SK-N-SH treated with all-trans-retinoic acid at 6 μM for 48 hours (cell line): ENCODE measurements at regions not wholly inside any gene's neighbourhood (a gene's known extent, or its start where the extent isn't known, plus 50 kb on each side); places are given as distances from the start of the nearest gene placed in this dataset.

ENCODE experiments used
- ATAC-seq: fragments of 200-7000 bp; cut with Tn5 transposase; 3 replicates; pipeline ENCODE4 v1.9.1; 2020; ENCODE audit warnings: mild to moderate bottlenecking, moderate library complexity
- ARNTL ChIP-seq: fragments of 450-650 bp; formaldehyde crosslinking; IDR thresholded peaks from 2 replicates; pipeline ENCODE4 v1.5.0; 2020; ENCODE audit warnings: low read depth, mild to moderate bottlenecking, moderate library complexity, borderline replicate concordance
- BACH2 ChIP-seq: fragments of 250-450 bp; sonication (Bioruptor Pico); IDR thresholded peaks from 2 replicates; pipeline ENCODE4 v1.9.0; 2021; ENCODE audit warnings: mild to moderate bottlenecking, borderline replicate concordance
- CSDC2 ChIP-seq: fragments of 250-450 bp; sonication (Bioruptor Pico); IDR thresholded peaks from 2 replicates; pipeline ENCODE4 v1.5.0; 2020; ENCODE audit warnings: mild to moderate bottlenecking, moderate library complexity
- ESRRG ChIP-seq: fragments of 250-450 bp; sonication (Bioruptor Pico); IDR thresholded peaks from 2 replicates; pipeline ENCODE4 v1.6.1; 2021; ENCODE audit warnings: mild to moderate bottlenecking
- GLIS3 ChIP-seq: fragments of 250-450 bp; sonication (Bioruptor Pico); IDR thresholded peaks from 2 replicates; pipeline ENCODE4 v1.5.0; 2020; ENCODE audit warnings: mild to moderate bottlenecking, moderate library complexity
- ISL1 ChIP-seq: fragments of 250-450 bp; sonication (Bioruptor Pico); IDR thresholded peaks from 2 replicates; pipeline ENCODE4 v2.1.2; 2022; ENCODE audit warnings: mild to moderate bottlenecking, moderate library complexity
- PPARA ChIP-seq: fragments of 250-450 bp; sonication (Bioruptor Pico); IDR thresholded peaks from 2 replicates; pipeline ENCODE4 v1.5.0; 2020; ENCODE audit warnings: mild to moderate bottlenecking, borderline replicate concordance
- RARB ChIP-seq: fragments of 250-450 bp; sonication (Bioruptor Pico); IDR thresholded peaks from 2 replicates; pipeline ENCODE4 v1.8.0; 2021; ENCODE audit warnings: mild to moderate bottlenecking, moderate library complexity
- TCF4 ChIP-seq: fragments of 250-450 bp; sonication (Bioruptor Pico); IDR thresholded peaks from 2 replicates; pipeline ENCODE4 v1.8.0; 2021; ENCODE audit warnings: mild to moderate bottlenecking, moderate library complexity, borderline replicate concordance
- TOX ChIP-seq: fragments of 250-450 bp; sonication (Bioruptor Pico); IDR thresholded peaks from 2 replicates; pipeline ENCODE4 v1.8.0; 2021; ENCODE audit warnings: mild to moderate bottlenecking, moderate library complexity, borderline replicate concordance
- ZC3H10 ChIP-seq: fragments of 250-450 bp; sonication (Bioruptor Pico); IDR thresholded peaks from 2 replicates; pipeline ENCODE4 v1.5.1; 2021; ENCODE audit warnings: mild to moderate bottlenecking, moderate library complexity
- ZFP3 ChIP-seq: fragments of 250-450 bp; sonication (Bioruptor Pico); IDR thresholded peaks from 2 replicates; pipeline ENCODE4 v1.5.0; 2020; ENCODE audit warnings: mild to moderate bottlenecking, moderate library complexity
- ZFP30 ChIP-seq: fragments of 450-650 bp; formaldehyde crosslinking; IDR thresholded peaks from 2 replicates; pipeline ENCODE4 v1.5.0; 2022; ENCODE audit warnings: mild to moderate bottlenecking, moderate library complexity
- ZNF565 ChIP-seq: fragments of 450-650 bp; formaldehyde crosslinking; conservative IDR thresholded peaks from 2 replicates; pipeline ENCODE4 v1.5.0; 2020; ENCODE audit warnings: low read depth, mild to moderate bottlenecking, moderate library complexity
- ZNF70 ChIP-seq: fragments of 450-650 bp; formaldehyde crosslinking; IDR thresholded peaks from 2 replicates; pipeline ENCODE4 v1.5.0; 2020; ENCODE audit warnings: mild to moderate bottlenecking, moderate library complexity
- TF ChIP-seq, protein P1 (sequence below): fragments of 250-450 bp; sonication (Bioruptor Pico); IDR thresholded peaks from 2 replicates; pipeline ENCODE4 v1.8.0; 2021; ENCODE audit warnings: low read depth, mild to moderate bottlenecking, moderate library complexity, borderline replicate concordance
- TF ChIP-seq, protein P2 (sequence below): fragments of 250-450 bp; sonication (Bioruptor Pico); IDR thresholded peaks from 2 replicates; pipeline ENCODE4 v1.8.0; 2020; ENCODE audit warnings: mild to moderate bottlenecking, moderate library complexity, borderline replicate concordance
- TF ChIP-seq, protein P3 (sequence below): fragments of 250-450 bp; sonication (Bioruptor Pico); IDR thresholded peaks from 2 replicates; pipeline ENCODE4 v1.5.1; 2021; ENCODE audit warnings: mild to moderate bottlenecking, moderate library complexity
- TF ChIP-seq, protein P4 (sequence below): fragments of 250-450 bp; sonication (Bioruptor Pico); IDR thresholded peaks from 2 replicates; pipeline ENCODE4 v1.5.1; 2020; ENCODE audit warnings: low read depth, mild to moderate bottlenecking, moderate library complexity
- TF ChIP-seq, protein P5 (sequence below): fragments of 250-450 bp; sonication (Bioruptor Pico); IDR thresholded peaks from 2 replicates; pipeline ENCODE4 v1.5.0; 2020; ENCODE audit warnings: mild to moderate bottlenecking, moderate library complexity

DNA sequence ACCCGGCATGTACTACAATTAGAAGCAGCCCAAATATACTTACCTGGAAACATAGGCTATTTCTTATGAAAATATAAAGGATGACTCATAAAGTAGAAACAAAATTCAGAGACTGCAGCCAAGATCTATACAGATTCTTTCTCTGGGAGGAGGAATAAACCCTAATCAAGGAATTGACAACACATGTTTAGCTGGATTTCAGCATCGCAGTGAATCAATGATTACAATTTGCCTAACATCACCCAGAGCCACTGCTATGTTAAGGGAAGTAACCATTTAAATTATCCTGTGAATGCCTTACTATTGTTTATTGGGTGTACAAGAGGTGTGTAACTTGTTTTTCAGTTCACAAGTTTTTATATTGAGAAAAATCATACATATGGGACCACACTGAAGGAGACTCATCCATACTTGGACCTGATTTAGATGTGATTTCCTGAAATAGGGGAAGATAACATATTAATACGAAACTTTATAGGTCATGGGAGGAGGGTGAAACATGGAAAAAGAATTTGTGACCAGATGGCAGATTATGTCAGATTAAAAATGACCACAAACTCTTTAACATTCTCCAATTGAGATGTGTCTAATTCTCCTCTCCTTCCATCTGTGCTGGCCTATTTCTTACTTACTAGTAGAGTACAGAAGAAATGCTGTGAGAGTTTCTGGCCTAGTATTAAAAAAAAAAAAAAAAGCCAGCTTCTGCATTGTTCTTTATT, 1168.4 kb downstream of the SLITRK1 start (continued):
- TF ChIP-seq, protein P1, sequence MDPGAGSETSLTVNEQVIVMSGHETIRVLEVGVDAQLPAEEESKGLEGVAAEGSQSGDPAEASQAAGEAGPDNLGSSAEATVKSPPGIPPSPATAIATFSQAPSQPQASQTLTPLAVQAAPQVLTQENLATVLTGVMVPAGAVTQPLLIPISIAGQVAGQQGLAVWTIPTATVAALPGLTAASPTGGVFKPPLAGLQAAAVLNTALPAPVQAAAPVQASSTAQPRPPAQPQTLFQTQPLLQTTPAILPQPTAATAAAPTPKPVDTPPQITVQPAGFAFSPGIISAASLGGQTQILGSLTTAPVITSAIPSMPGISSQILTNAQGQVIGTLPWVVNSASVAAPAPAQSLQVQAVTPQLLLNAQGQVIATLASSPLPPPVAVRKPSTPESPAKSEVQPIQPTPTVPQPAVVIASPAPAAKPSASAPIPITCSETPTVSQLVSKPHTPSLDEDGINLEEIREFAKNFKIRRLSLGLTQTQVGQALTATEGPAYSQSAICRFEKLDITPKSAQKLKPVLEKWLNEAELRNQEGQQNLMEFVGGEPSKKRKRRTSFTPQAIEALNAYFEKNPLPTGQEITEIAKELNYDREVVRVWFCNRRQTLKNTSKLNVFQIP (CRISPR knock-in tag) = no peak
- TF ChIP-seq ZFP3 (CRISPR knock-in tag) (no peak), ESRRG (CRISPR knock-in tag) (no peak)

DNA sequence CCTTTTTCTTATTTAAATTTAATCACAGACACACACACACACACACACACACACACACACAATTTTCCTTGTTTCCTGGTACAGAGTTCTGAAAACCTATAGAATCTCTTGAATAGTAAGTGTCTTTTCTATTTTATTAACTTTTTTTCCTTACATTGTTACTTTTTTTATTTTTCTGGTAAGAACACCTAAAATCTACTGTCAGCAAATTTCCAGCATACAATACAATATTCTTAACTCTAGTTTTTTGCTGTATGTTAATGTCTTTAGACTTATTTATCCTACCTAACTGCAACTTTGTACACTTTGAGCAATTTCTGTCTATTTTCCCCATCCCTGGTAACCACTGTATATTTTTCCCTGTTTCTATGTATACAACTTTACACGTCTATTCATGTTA, 1179.8 kb downstream of the SLITRK1 start:
- TF ChIP-seq BACH2 (CRISPR knock-in tag) = no peak
- TF ChIP-seq, protein P1 (CRISPR knock-in tag) = no peak
- no peak for TF ChIP-seq ZFP3 (CRISPR knock-in tag)
- TF ChIP-seq CSDC2 (CRISPR knock-in tag) = no peak
- no peak for TF ChIP-seq ZNF70 (CRISPR knock-in tag)
- TF ChIP-seq TOX = no peak
- TF ChIP-seq, protein P2, sequence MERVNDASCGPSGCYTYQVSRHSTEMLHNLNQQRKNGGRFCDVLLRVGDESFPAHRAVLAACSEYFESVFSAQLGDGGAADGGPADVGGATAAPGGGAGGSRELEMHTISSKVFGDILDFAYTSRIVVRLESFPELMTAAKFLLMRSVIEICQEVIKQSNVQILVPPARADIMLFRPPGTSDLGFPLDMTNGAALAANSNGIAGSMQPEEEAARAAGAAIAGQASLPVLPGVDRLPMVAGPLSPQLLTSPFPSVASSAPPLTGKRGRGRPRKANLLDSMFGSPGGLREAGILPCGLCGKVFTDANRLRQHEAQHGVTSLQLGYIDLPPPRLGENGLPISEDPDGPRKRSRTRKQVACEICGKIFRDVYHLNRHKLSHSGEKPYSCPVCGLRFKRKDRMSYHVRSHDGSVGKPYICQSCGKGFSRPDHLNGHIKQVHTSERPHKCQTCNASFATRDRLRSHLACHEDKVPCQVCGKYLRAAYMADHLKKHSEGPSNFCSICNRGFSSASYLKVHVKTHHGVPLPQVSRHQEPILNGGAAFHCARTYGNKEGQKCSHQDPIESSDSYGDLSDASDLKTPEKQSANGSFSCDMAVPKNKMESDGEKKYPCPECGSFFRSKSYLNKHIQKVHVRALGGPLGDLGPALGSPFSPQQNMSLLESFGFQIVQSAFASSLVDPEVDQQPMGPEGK = no peak
- TF ChIP-seq, protein P3, sequence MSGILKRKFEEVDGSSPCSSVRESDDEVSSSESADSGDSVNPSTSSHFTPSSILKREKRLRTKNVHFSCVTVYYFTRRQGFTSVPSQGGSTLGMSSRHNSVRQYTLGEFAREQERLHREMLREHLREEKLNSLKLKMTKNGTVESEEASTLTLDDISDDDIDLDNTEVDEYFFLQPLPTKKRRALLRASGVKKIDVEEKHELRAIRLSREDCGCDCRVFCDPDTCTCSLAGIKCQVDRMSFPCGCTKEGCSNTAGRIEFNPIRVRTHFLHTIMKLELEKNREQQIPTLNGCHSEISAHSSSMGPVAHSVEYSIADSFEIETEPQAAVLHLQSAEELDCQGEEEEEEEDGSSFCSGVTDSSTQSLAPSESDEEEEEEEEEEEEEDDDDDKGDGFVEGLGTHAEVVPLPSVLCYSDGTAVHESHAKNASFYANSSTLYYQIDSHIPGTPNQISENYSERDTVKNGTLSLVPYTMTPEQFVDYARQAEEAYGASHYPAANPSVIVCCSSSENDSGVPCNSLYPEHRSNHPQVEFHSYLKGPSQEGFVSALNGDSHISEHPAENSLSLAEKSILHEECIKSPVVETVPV (CRISPR knock-in tag) = no peak
- TF ChIP-seq ZFP30 (CRISPR knock-in tag) = no peak
- no peak for TF ChIP-seq ESRRG (CRISPR knock-in tag)
- TF ChIP-seq ISL1 (CRISPR knock-in tag) = no peak
- no peak for TF ChIP-seq TCF4 (CRISPR knock-in tag)
- no peak for TF ChIP-seq GLIS3 (CRISPR knock-in tag)
- TF ChIP-seq, protein P4, sequence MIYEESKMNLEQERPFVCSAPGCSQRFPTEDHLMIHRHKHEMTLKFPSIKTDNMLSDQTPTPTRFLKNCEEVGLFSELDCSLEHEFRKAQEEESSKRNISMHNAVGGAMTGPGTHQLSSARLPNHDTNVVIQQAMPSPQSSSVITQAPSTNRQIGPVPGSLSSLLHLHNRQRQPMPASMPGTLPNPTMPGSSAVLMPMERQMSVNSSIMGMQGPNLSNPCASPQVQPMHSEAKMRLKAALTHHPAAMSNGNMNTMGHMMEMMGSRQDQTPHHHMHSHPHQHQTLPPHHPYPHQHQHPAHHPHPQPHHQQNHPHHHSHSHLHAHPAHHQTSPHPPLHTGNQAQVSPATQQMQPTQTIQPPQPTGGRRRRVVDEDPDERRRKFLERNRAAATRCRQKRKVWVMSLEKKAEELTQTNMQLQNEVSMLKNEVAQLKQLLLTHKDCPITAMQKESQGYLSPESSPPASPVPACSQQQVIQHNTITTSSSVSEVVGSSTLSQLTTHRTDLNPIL (CRISPR knock-in tag) = no peak
- TF ChIP-seq RARB (CRISPR knock-in tag) = no peak
- no peak for TF ChIP-seq ARNTL (CRISPR knock-in tag)
- TF ChIP-seq ZNF565 (CRISPR knock-in tag) = no peak
- no peak for TF ChIP-seq ZC3H10 (CRISPR knock-in tag)
- TF ChIP-seq PPARA (CRISPR knock-in tag) = no peak
- TF ChIP-seq, protein P5, sequence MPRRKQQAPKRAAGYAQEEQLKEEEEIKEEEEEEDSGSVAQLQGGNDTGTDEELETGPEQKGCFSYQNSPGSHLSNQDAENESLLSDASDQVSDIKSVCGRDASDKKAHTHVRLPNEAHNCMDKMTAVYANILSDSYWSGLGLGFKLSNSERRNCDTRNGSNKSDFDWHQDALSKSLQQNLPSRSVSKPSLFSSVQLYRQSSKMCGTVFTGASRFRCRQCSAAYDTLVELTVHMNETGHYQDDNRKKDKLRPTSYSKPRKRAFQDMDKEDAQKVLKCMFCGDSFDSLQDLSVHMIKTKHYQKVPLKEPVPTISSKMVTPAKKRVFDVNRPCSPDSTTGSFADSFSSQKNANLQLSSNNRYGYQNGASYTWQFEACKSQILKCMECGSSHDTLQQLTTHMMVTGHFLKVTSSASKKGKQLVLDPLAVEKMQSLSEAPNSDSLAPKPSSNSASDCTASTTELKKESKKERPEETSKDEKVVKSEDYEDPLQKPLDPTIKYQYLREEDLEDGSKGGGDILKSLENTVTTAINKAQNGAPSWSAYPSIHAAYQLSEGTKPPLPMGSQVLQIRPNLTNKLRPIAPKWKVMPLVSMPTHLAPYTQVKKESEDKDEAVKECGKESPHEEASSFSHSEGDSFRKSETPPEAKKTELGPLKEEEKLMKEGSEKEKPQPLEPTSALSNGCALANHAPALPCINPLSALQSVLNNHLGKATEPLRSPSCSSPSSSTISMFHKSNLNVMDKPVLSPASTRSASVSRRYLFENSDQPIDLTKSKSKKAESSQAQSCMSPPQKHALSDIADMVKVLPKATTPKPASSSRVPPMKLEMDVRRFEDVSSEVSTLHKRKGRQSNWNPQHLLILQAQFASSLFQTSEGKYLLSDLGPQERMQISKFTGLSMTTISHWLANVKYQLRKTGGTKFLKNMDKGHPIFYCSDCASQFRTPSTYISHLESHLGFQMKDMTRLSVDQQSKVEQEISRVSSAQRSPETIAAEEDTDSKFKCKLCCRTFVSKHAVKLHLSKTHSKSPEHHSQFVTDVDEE (CRISPR knock-in tag) = no peak
- no peak for ATAC-seq
